NOMO-1 treated with DMSO at 0.1 percent for 48 hours (cell line): ENCODE measurements at regions not wholly inside any gene's neighbourhood (a gene's known extent, or its start where the extent isn't known, plus 50 kb on each side); places are given as distances from the start of the nearest gene placed in this dataset.
"Not testable (repeated sequence)": the region's sequence is repeated elsewhere in the genome, so short reads cannot be mapped to it uniquely, and the experiment has no call there.

ENCODE experiments used
- DNase-seq: peaks from one replicate; lab custom pipeline; 2025; ENCODE audit not compliant: unreplicated experiment; lab: John Stamatoyannopoulos, UW

GRCh38 chr21:20802631-20803260 lies 195.5 kb upstream of the NCAM2 start:
- no peak for DNase-seq

- DNase-seq, result no peak
These were observed 186.5 kb upstream of the NCAM2 start for GRCh38 chr21:20811702-20812101.

- DNase-seq, result no peak
These were observed 184.1 kb upstream of the NCAM2 start for GRCh38 chr21:20814090-20814489.

- DNase-seq, result no peak
These were observed 175.5 kb upstream of the NCAM2 start for GRCh38 chr21:20822666-20823065.

GRCh38 chr21:20852866-20853265 lies 145.3 kb upstream of the NCAM2 start:
- no peak for DNase-seq

- no peak for DNase-seq
These were observed 141.3 kb upstream of the NCAM2 start for GRCh38 chr21:20856926-20857325.

GRCh38 chr21:20874202-20874601 lies 124.0 kb upstream of the NCAM2 start:
- no peak for DNase-seq

- DNase-seq, result no peak
These were observed 122.5 kb upstream of the NCAM2 start for GRCh38 chr21:20875742-20876141.

GRCh38 chr21:20877976-20878375 lies 120.2 kb upstream of the NCAM2 start:
- DNase-seq, result no peak

- DNase-seq, result peak; percentile 18
These were observed 115.5 kb upstream of the NCAM2 start for GRCh38 chr21:20882462-20883407.

- no peak for DNase-seq
These were observed 114.8 kb upstream of the NCAM2 start for GRCh38 chr21:20883408-20883800.

GRCh38 chr21:20902511-20902910 lies 95.7 kb upstream of the NCAM2 start:
- no peak for DNase-seq

- no peak for DNase-seq
These were observed 95.2 kb upstream of the NCAM2 start for GRCh38 chr21:20902998-20903397.

- not testable (repeated sequence) for DNase-seq
These were observed 70.7 kb upstream of the NCAM2 start for GRCh38 chr21:20927555-20927954.

- no peak for DNase-seq
These were observed 55.7 kb upstream of the NCAM2 start for GRCh38 chr21:20942523-20942922.

- no peak for DNase-seq
These were observed 54.6 kb upstream of the NCAM2 start for GRCh38 chr21:20943561-20943997.

GRCh38 chr21:20944139-20944538 lies 54.1 kb upstream of the NCAM2 start:
- DNase-seq, result no peak

GRCh38 chr21:20946701-20947100 lies 51.5 kb upstream of the NCAM2 start:
- no peak for DNase-seq
